Calu3 (cell line): ENCODE measurements at regions not wholly inside any gene's neighbourhood (a gene's known extent, or its start where the extent isn't known, plus 50 kb on each side); places are given as distances from the start of the nearest gene placed in this dataset.

Source experiments
- BruUV-seq: library from RNA; stranded (reverse); fragments of 400-500 nt; replicated peaks from 2 replicates; lab custom pipeline; 2021; lab: Mats Ljungman, UMichigan
- CTCF ChIA-PET: fragments of 300-600 bp; sonication (Branson Sonifier 250); formaldehyde crosslinking; loops from one replicate; lab custom pipeline; 2022; ENCODE audit warnings: antibody characterized with exemption; lab: Charles Lee
- DNase-seq: peaks from one replicate; pipeline ENCODE4 v3.0.0; 2022
- H3K27ac Mint-ChIP-seq: one replicate; pipeline ENCODE4 v1.8.0; 2022; ENCODE audit warnings: mixed read lengths; ENCODE audit not compliant: unreplicated experiment
- H3K27me3 Mint-ChIP-seq: one replicate; pipeline ENCODE4 v1.8.0; 2022; ENCODE audit warnings: mixed read lengths; ENCODE audit not compliant: unreplicated experiment
- H3K36me3 Mint-ChIP-seq: one replicate; pipeline ENCODE4 v1.8.0; 2022; ENCODE audit warnings: mild to moderate bottlenecking, moderate library complexity, mixed read lengths; ENCODE audit not compliant: insufficient read depth, unreplicated experiment
- H3K4me1 Mint-ChIP-seq: one replicate; pipeline ENCODE4 v1.8.0; 2022; ENCODE audit warnings: mild to moderate bottlenecking, low read depth, mixed read lengths; ENCODE audit not compliant: unreplicated experiment
- H3K4me3 Mint-ChIP-seq: one replicate; pipeline ENCODE4 v1.8.0; 2022; ENCODE audit warnings: mild to moderate bottlenecking, low read depth, moderate library complexity, mixed read lengths; ENCODE audit not compliant: unreplicated experiment
- H3K9me3 Mint-ChIP-seq: one replicate; pipeline ENCODE4 v1.8.0; 2022; ENCODE audit warnings: low read depth, mixed read lengths; ENCODE audit not compliant: unreplicated experiment
- intact Hi-C: fragments of 100-400 bp; cut with micrococcal nuclease; formaldehyde crosslinking; loops from one replicate; pipeline ENCODE4 v1.10.0; 2022; ENCODE audit not compliant: unreplicated experiment
- TF ChIP-seq, protein P1 (sequence below): fragments of 200-600 bp; IDR thresholded peaks from one replicate; pipeline ENCODE4 v1.8.0; 2022; ENCODE audit warnings: antibody characterized with exemption; ENCODE audit not compliant: unreplicated experiment

DNA sequence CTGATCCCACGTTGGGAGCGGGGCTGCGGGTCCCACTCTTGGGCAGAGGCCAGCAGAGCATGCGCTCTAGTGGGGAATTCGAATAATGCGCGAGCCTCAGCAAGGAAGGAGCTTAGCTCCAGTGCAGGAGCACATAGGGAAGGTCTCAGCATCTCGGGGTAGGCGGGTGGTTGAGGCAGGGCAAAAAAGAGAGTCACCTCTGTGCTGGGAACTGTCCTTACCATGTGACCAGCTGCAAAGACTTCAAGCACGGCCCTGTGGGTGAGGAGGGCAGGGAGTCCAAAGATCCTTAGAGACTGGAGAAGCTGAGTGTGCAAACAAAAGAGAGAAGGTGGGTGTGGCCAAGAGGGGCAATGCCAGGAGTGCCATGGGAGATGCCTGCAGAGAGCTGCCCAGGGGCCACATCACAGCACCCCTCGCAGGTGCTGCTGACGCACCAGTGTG is 79.2 kb upstream of the CD93 start:
- BruUV-seq = no TSS peak
- CTCF ChIA-PET = no interaction called here
- H3K27me3 Mint-ChIP-seq = no peaks in the 10 kb centered on the region
- intact Hi-C loops = no loop called here
- H3K4me3 Mint-ChIP-seq = no peak overlapping the region
- DNase-seq = no peak
- H3K36me3 Mint-ChIP-seq = no peaks in the 10 kb centered on the region
- no peak overlapping the region for H3K27ac Mint-ChIP-seq
- TF ChIP-seq, protein P1, sequence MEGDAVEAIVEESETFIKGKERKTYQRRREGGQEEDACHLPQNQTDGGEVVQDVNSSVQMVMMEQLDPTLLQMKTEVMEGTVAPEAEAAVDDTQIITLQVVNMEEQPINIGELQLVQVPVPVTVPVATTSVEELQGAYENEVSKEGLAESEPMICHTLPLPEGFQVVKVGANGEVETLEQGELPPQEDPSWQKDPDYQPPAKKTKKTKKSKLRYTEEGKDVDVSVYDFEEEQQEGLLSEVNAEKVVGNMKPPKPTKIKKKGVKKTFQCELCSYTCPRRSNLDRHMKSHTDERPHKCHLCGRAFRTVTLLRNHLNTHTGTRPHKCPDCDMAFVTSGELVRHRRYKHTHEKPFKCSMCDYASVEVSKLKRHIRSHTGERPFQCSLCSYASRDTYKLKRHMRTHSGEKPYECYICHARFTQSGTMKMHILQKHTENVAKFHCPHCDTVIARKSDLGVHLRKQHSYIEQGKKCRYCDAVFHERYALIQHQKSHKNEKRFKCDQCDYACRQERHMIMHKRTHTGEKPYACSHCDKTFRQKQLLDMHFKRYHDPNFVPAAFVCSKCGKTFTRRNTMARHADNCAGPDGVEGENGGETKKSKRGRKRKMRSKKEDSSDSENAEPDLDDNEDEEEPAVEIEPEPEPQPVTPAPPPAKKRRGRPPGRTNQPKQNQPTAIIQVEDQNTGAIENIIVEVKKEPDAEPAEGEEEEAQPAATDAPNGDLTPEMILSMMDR = no peak
- H3K9me3 Mint-ChIP-seq = no peaks in the 10 kb centered on the region
- H3K4me1 Mint-ChIP-seq = no peaks in the 10 kb centered on the region

DNA sequence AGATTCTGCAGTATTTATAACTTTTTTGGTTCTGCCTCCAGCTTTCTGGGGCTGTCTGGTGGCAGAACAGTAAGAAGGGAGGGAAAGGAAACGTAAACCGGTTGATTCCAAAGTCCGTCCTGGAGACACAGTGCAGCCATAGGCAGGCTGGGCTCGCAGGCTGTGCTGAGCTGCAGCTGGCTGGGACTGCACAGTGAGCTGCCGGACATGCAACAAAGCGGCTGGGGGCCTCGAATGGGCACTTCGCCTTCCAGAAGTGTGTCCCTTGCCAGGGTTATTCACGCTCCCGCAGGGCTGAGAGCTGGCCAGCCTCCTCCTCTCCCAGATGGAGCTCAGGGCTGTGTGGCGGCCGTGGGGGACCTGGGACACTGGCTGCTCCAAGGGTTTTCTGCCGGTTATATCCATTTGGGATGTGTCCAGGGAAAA is 78.1 kb upstream of the CD93 start:
- no TSS peak for BruUV-seq
- Mint-ChIP-seq H3K27ac (no peak overlapping the region), H3K27me3 (no peaks in the 10 kb centered on the region), H3K4me1 (no peaks in the 10 kb centered on the region), H3K36me3 (no peaks in the 10 kb centered on the region), H3K4me3 (no peak overlapping the region), H3K9me3 (no peaks in the 10 kb centered on the region)
- CTCF ChIA-PET = no interaction called here
- TF ChIP-seq, protein P1 = no peak
- no peak for DNase-seq
- intact Hi-C loops = no loop called here

DNA sequence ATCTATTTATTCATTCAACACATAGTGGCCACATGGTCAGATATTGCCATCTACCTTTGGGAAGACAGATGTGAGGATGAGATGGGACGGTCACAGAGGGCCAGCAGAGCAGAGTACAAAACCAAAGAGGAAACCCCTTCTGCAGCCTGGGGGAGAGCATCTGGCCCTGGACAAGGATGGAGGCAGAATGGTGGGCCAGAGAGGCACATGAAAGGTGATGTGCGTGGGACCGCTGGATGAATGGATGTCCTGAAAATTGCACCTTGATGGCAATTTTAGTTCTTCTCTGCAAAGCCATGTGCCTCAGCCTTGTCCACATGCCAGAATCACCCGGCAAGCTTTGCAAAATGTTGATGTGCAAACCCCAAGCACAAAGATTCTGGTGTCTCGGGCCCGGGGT is 77.4 kb upstream of the CD93 start:
- Mint-ChIP-seq H3K4me3 (no peak overlapping the region), H3K36me3 (no peaks in the 10 kb centered on the region), H3K27me3 (no peaks in the 10 kb centered on the region), H3K4me1 (no peaks in the 10 kb centered on the region), H3K27ac (no peak overlapping the region), H3K9me3 (no peaks in the 10 kb centered on the region)
- TF ChIP-seq, protein P1 = no peak
- DNase-seq = no peak
- CTCF ChIA-PET = no interaction called here
- no TSS peak for BruUV-seq
- intact Hi-C loops = no loop called here

DNA sequence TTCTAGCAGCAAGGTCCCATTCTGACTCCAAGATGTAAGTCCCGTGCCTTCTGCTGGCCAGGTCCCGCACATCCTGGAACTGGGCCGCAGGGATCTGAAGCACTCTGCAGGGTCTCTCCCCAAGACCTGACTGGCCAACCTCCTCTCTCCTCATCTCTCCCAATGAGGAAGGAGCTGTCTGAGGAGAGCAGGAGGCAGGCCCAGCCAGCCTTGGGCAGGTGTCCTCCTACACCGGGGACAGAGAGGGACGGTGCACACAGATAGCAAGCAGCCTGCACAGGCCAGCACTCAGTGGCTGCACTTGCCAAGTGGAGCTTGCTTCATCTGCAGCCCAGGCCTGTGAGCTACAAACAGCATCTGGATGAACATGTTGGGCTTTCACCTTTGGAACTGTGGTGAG is 76.8 kb upstream of the CD93 start:
- H3K36me3 Mint-ChIP-seq = no peaks in the 10 kb centered on the region
- CTCF ChIA-PET = no interaction called here
- H3K27me3 Mint-ChIP-seq = no peaks in the 10 kb centered on the region
- TF ChIP-seq, protein P1 = no peak
- no peaks in the 10 kb centered on the region for H3K9me3 Mint-ChIP-seq
- no peak overlapping the region for H3K4me3 Mint-ChIP-seq
- DNase-seq = no peak
- intact Hi-C loops = no loop called here
- H3K4me1 Mint-ChIP-seq = no peaks in the 10 kb centered on the region
- no TSS peak for BruUV-seq
- no peak overlapping the region for H3K27ac Mint-ChIP-seq
